Mammary epithelial cell (primary cell): ENCODE measurements at regions not wholly inside any gene's neighbourhood (a gene's known extent, or its start where the extent isn't known, plus 50 kb on each side); places are given as distances from the start of the nearest gene placed in this dataset.

Experiments used
- CTCF ChIP-seq, 2 donors: IDR thresholded peaks in 1 of 2; conservative IDR thresholded peaks in 1 of 2; 2 replicates each; pipeline ENCODE4 v1.5.1; 2011 to 2012; ENCODE audit warnings: inconsistent platforms in 2 of 2, low read length in 2 of 2, mild to moderate bottlenecking in 2 of 2, control low read depth in 1 of 2, low read depth in 1 of 2; ENCODE audit not compliant: insufficient read depth in 1 of 2; ENCODE audit errors: extremely low read depth in 1 of 2
- EZH2 ChIP-seq: IDR thresholded peaks from 2 replicates; pipeline ENCODE4 v1.6.1; 2012; ENCODE audit warnings: low read length, inconsistent platforms, borderline replicate concordance

- TF ChIP-seq CTCF (conservative IDR thresholded peaks at IDR 0.05 in 1 of 2, IDR thresholded peaks at IDR 0.05 in 1 of 2; ENCODE audit: extremely low read depth in 1 of 2, insufficient read depth in 1 of 2, low read depth in 1 of 2, low read length in 2 of 2) (no peak), EZH2 (no peak)
Measured at GRCh38 chr18:11500153-11501122, 109.0 kb upstream of the SLC35G4 start.
